Fibroblast of pulmonary artery (primary cell): ENCODE measurements at regions not wholly inside any gene's neighbourhood (a gene's known extent, or its start where the extent isn't known, plus 50 kb on each side); places are given as distances from the start of the nearest gene placed in this dataset.

ENCODE experiments used
- DNase-seq: peaks from one replicate; pipeline ENCODE4 v3.0.0-alpha.2; 2010; ENCODE audit warnings: low read depth
- H3K4me3 ChIP-seq: replicated peaks from 2 replicates; pipeline ENCODE4 v1.5.1; 2011; ENCODE audit warnings: low read depth, mild to moderate bottlenecking, control low read depth, low read length, moderate library complexity
- TF ChIP-seq, protein P1 (sequence below): IDR thresholded peaks from 2 replicates; pipeline ENCODE4 v1.5.1; 2011; ENCODE audit warnings: mild to moderate bottlenecking, control low read depth, low read length, inconsistent platforms; ENCODE audit errors: missing control alignments

DNA sequence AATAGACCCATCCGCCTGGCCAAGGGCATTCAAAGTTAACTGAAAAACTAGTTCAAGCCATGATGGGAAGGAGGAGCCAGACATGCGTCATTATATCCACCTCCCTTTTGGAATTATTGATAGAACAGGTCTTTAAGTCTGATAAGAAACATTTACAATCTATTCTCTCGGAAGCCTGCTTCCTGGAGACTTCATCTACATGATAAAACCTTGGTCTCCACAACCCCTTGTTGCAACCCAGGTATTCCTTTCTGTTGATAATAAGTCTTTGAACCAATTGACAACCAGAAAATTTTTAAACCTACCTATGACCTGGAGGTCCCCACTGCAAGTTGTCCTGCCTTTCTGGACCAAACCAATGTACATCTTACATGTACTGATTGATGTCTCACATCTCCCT lies 451.3 kb downstream of the NAF1 start:
- TF ChIP-seq, protein P1, sequence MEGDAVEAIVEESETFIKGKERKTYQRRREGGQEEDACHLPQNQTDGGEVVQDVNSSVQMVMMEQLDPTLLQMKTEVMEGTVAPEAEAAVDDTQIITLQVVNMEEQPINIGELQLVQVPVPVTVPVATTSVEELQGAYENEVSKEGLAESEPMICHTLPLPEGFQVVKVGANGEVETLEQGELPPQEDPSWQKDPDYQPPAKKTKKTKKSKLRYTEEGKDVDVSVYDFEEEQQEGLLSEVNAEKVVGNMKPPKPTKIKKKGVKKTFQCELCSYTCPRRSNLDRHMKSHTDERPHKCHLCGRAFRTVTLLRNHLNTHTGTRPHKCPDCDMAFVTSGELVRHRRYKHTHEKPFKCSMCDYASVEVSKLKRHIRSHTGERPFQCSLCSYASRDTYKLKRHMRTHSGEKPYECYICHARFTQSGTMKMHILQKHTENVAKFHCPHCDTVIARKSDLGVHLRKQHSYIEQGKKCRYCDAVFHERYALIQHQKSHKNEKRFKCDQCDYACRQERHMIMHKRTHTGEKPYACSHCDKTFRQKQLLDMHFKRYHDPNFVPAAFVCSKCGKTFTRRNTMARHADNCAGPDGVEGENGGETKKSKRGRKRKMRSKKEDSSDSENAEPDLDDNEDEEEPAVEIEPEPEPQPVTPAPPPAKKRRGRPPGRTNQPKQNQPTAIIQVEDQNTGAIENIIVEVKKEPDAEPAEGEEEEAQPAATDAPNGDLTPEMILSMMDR: no peak
- H3K4me3 ChIP-seq: no peak overlapping the region
- no peak for DNase-seq

DNA sequence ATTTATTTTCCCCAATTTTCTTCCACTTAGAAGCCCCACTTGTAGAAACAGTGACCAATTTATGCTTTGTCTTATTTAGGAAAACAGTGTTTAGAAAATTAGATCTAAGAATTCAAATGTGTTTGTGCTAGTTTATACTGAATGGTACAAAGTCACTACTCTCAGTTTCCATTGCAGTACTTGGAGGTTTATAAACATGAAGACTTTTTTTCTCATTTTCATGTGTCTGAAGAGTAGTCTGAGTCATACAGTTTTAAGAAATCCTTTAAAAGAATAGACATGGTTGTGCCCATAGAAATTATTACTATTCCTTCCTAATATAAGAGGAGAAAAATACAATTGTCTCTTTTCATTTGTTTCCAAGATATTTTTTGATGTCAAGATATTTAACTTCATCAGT lies 458.7 kb downstream of the NAF1 start:
- TF ChIP-seq, protein P1: no peak
- no peak overlapping the region for H3K4me3 ChIP-seq
- no peak for DNase-seq

DNA sequence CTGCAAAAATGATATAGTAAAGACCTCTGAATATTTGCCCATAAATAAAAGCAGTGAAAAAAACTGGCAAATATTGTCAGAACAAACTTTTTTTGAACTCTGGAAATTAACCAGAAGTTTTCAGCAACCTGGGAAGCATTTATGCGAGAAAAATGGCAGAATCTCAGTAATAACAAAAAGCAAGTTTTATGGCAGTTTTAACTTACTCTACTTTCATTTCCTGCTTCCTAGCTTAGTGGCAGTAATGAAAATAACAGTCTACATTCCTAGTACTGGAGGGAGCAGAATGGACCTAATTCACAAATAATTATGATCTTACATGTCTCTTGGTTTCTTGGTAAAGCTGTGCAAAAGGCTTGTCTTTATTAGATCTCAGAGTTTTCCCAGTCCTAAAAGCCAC lies 460.1 kb downstream of the NAF1 start:
- TF ChIP-seq, protein P1: no peak
- no peak overlapping the region for H3K4me3 ChIP-seq
- DNase-seq: no peak

DNA sequence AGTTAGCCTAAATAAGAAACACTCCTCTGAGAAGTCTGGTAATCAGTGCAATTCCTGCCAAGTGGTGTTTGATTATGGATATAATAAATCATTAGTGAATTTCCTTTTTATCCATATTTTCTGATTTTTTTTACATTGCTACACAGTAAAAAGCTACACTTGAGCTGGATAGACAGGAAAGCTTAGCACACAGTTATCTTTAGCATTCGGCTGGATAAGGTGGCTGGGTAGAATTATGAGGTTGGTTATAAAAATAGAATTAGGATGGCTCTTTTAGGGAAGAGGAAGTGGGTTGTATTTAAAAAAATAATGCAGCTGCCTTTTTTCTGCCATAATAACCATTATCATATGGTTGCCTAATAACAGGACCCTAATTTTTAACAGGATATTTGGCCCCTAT lies 460.6 kb downstream of the NAF1 start:
- DNase-seq: no peak
- H3K4me3 ChIP-seq: no peak overlapping the region
- TF ChIP-seq, protein P1: no peak

DNA sequence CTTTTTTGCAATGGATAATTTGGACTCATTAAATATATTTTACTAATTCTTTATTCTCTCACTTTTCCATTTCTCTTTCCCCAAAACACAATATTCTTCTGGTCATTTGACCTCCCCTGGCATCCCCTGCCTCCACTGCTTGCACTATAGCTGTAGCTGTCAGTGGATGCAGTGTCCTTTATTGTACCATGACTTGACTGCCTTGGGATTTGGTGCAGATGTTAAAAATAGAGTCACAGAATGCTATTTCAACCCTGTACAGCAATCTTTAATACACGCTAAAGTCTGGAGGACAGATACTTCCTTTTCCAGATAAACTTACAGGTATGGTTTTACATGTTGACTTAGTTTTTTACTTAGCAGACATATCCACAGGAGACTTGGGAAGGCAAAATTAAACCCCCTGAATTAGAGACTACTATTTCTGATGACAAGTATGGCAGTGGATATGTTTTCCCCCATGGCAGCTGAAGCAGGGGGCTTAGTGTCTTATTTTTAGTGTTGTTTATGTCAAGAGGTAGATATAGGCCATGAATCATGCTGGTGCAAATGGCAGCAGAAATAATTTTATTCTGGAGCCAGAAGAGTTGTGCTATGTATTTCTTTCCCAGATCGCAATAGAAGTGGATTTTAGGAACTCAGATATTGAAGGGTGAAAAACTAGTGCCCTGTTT lies 461.4 kb downstream of the NAF1 start:
- no peak overlapping the region for H3K4me3 ChIP-seq
- TF ChIP-seq, protein P1: no peak
- DNase-seq: no peak

DNA sequence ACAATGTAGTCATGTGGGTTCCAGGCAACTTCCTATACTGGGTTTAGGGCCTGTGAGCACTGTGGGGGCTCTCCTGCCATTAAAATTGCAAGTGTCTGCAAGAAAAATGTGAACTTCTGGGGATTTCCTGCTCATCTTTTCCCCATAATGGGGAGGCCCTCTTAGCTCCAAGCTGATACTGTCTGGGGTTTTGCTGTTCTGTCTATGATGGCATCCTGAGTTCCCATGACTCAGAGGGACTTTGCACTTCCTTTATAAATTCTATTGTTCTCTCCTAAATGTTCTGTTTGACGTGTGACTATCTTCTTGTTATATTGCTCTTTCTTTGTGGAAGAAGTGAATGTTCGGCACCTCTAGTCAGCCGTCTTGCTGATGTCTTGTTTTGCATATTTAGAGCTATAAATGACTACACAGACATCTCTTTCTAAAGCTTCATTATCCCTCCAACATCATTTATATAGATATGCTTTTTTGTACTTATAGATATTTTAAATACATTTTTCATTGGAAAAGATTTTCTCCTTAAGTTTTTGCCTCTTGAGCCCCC lies 465.8 kb downstream of the NAF1 start:
- H3K4me3 ChIP-seq: no peak overlapping the region
- TF ChIP-seq, protein P1: no peak
- no peak for DNase-seq

DNA sequence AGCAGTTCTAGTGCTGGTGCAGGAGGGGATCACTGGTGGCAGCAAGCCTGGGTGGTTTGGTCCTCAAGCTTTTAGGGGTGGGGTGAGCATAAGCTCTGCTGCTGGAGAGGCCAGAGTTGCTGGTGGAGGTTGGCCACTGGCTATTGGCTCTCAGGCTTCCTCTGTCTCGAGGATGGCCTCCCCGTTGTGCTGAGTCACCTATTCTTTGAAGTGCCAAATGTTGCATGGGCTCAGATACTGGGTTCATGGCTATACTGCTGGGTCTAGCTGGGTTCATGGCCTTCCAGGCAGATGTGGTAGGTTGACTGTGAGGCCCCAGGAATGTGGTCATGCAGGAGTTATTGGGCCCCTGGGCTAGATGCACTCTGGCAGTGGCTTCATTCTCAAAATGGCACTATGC lies 466.3 kb downstream of the NAF1 start:
- H3K4me3 ChIP-seq: no peak overlapping the region
- TF ChIP-seq, protein P1: no peak
- DNase-seq: no peak
